Spleen (tissue), 7 donors: ENCODE measurements at regions not wholly inside any gene's neighbourhood (a gene's known extent, or its start where the extent isn't known, plus 50 kb on each side); places are given as distances from the start of the nearest gene placed in this dataset.

Source experiments
- CTCF ChIP-seq, 11 experiments: fragments of 200-600 bp in 7 of 11; fragments of 450-650 bp in 4 of 11; sonication (generic) in 4 of 11; IDR thresholded peaks in 8 of 11; conservative IDR thresholded peaks in 3 of 11; 1 replicate in 7 of 11; 2 replicates in 4 of 11; pipeline versions ENCODE4 v1.4.0 to v1.8.0; 2016 to 2021; ENCODE audit warnings: antibody characterized with exemption in 11 of 11, inconsistent platforms in 4 of 11, mild to moderate bottlenecking in 1 of 11
- POLR2A ChIP-seq, 3 donors: fragments of 450-650 bp; IDR thresholded peaks; one replicate each; pipeline ENCODE4 v1.5.1; 2017; ENCODE audit warnings: antibody characterized with exemption in 3 of 3, mild to moderate bottlenecking in 1 of 3
- POLR2AphosphoS5 ChIP-seq, 3 donors: sonication (generic); formaldehyde crosslinking; IDR thresholded peaks; one replicate each; pipeline ENCODE4 v1.5.1; 2017; ENCODE audit warnings: antibody characterized with exemption in 3 of 3
- donor health status: DM: no; HTN: no; CAD: no; lungs with moderate emphysema.
- donor health status: DM: no; HTN: no; CAD: no.
- donor health status: DM: no; HTN: no; CAD: no.

- TF ChIP-seq CTCF (IDR thresholded peaks at IDR 0.05 in 8 of 11, conservative IDR thresholded peaks at IDR 0.05 in 3 of 11) (no peak), POLR2AphosphoS5 (IDR thresholded peaks at IDR 0.05) (no peak), POLR2A (IDR thresholded peaks at IDR 0.05) (no peak)
These were observed 114.7 kb downstream of the RPS24 start for GRCh38 chr10:78148216-78148960.
